Peyer's patch (tissue), 4 donors: ENCODE measurements at regions not wholly inside any gene's neighbourhood (a gene's known extent, or its start where the extent isn't known, plus 50 kb on each side); places are given as distances from the start of the nearest gene placed in this dataset.

Experiments
- POLR2A ChIP-seq, 2 donors: fragments of 450-650 bp; IDR thresholded peaks; one replicate each; pipeline ENCODE4 v1.5.1; 2017; ENCODE audit warnings: antibody characterized with exemption in 2 of 2, mild to moderate bottlenecking in 2 of 2, moderate library complexity in 2 of 2
- TF ChIP-seq, protein P1 (sequence below), 6 experiments: fragments of 450-650 bp in 4 of 6; fragments of 200-600 bp in 2 of 6; sonication (generic) in 1 of 6; IDR thresholded peaks; one replicate each; pipeline ENCODE4 v1.5.1; 2017 to 2019; ENCODE audit warnings: antibody characterized with exemption in 6 of 6, mild to moderate bottlenecking in 3 of 6, moderate library complexity in 1 of 6

- TF ChIP-seq, protein P1, sequence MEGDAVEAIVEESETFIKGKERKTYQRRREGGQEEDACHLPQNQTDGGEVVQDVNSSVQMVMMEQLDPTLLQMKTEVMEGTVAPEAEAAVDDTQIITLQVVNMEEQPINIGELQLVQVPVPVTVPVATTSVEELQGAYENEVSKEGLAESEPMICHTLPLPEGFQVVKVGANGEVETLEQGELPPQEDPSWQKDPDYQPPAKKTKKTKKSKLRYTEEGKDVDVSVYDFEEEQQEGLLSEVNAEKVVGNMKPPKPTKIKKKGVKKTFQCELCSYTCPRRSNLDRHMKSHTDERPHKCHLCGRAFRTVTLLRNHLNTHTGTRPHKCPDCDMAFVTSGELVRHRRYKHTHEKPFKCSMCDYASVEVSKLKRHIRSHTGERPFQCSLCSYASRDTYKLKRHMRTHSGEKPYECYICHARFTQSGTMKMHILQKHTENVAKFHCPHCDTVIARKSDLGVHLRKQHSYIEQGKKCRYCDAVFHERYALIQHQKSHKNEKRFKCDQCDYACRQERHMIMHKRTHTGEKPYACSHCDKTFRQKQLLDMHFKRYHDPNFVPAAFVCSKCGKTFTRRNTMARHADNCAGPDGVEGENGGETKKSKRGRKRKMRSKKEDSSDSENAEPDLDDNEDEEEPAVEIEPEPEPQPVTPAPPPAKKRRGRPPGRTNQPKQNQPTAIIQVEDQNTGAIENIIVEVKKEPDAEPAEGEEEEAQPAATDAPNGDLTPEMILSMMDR (IDR thresholded peaks at IDR 0.05), result no peak
- TF ChIP-seq POLR2A (IDR thresholded peaks at IDR 0.05), result no peak
These were observed 133.2 kb upstream of the ID2 start for GRCh38 chr2:8548619-8549150.
